K562 (cell line): ENCODE measurements at regions not wholly inside any gene's neighbourhood (a gene's known extent, or its start where the extent isn't known, plus 50 kb on each side); places are given as distances from the start of the nearest gene placed in this dataset.
A peak's percentile ranks its signal among the peaks of the same experiment; 100 is the strongest.

ENCODE experiments used
- ARID4B ChIP-seq: sonication (generic); formaldehyde crosslinking; IDR thresholded peaks from 2 replicates; pipeline ENCODE4 v1.8.0; 2022; ENCODE audit warnings: mild to moderate bottlenecking, missing genetic modification reagents
- CBX1 ChIP-seq: sonication (generic); IDR thresholded peaks from 2 replicates; pipeline ENCODE4 v1.6.1; 2016; ENCODE audit warnings: antibody characterized with exemption, low read depth, mild to moderate bottlenecking
- CGGBP1 ChIP-seq: fragments of 250-450 bp; sonication (Bioruptor Pico); IDR thresholded peaks from 2 replicates; pipeline ENCODE4 v1.9.0; 2021; ENCODE audit warnings: mild to moderate bottlenecking
- HDAC2 ChIP-seq: fragments of 450-650 bp; IDR thresholded peaks from 2 replicates; pipeline ENCODE4 v1.6.1; 2016; ENCODE audit warnings: mild to moderate bottlenecking
- MECOM ChIP-seq: fragments of 250-450 bp; sonication (Bioruptor Pico); IDR thresholded peaks from 2 replicates; pipeline ENCODE4 v1.8.0; 2022; ENCODE audit warnings: inconsistent platforms
- MTA2 ChIP-seq: fragments of 450-650 bp; IDR thresholded peaks from 2 replicates; pipeline ENCODE4 v1.6.1; 2016; ENCODE audit warnings: low read depth
- NFE2 ChIP-seq: IDR thresholded peaks from 2 replicates; pipeline ENCODE4 v1.6.1; 2014; ENCODE audit warnings: antibody characterized with exemption, low read depth
- PCBP2 ChIP-seq: fragments of 200-400 bp; formaldehyde crosslinking; IDR thresholded peaks from 2 replicates; pipeline ENCODE4 v1.6.1; 2018; ENCODE audit warnings: low read length, low read depth, mild to moderate bottlenecking, moderate library complexity; ENCODE audit not compliant: poor library complexity, severe bottlenecking
- PHB ChIP-seq: fragments of 250-450 bp; sonication (Bioruptor Pico); IDR thresholded peaks from 2 replicates; pipeline ENCODE4 v1.5.0; 2021
- PRPF4 ChIP-seq: fragments of 200-400 bp; formaldehyde crosslinking; IDR thresholded peaks from one replicate; pipeline ENCODE4 v1.6.1; 2017; ENCODE audit warnings: low read length, low read depth, mild to moderate bottlenecking; ENCODE audit not compliant: insufficient read depth, poor library complexity, severe bottlenecking
- RBFOX2 ChIP-seq: fragments of 200-400 bp; formaldehyde crosslinking; IDR thresholded peaks from 2 replicates; pipeline ENCODE4 v1.6.1; 2017; ENCODE audit warnings: low read depth, mild to moderate bottlenecking, low read length, moderate library complexity
- SETDB1 ChIP-seq: IDR thresholded peaks from one replicate; pipeline ENCODE4 v1.6.1; 2012; ENCODE audit warnings: low read length, control low read depth, inconsistent platforms
- SMAD4 ChIP-seq: fragments of 250-450 bp; sonication (Bioruptor Pico); conservative IDR thresholded peaks from 2 replicates; pipeline ENCODE4 v1.8.0; 2021; ENCODE audit warnings: inconsistent platforms, mild to moderate bottlenecking, moderate library complexity
- STAG1 ChIP-seq: sonication (generic); formaldehyde crosslinking; IDR thresholded peaks from 2 replicates; pipeline ENCODE4 v1.5.0; 2020; ENCODE audit warnings: missing genetic modification reagents, borderline replicate concordance
- TCF7 ChIP-seq: sonication (generic); IDR thresholded peaks from 2 replicates; pipeline ENCODE4 v1.6.1; 2016; ENCODE audit warnings: antibody characterized with exemption, borderline replicate concordance
- TRIM24 ChIP-seq, 2 experiments: fragments of 450-650 bp; IDR thresholded peaks; 2 replicates each; pipeline ENCODE4 v1.6.1; 2016
- TSHZ1 ChIP-seq: fragments of 250-450 bp; sonication (Bioruptor Pico); IDR thresholded peaks from 2 replicates; pipeline ENCODE4 v1.4.0; 2020; ENCODE audit warnings: mild to moderate bottlenecking, moderate library complexity
- ZNF212 ChIP-seq: fragments of 450-650 bp; formaldehyde crosslinking; IDR thresholded peaks from 2 replicates; pipeline ENCODE4 v1.4.0; 2020; ENCODE audit warnings: mild to moderate bottlenecking
- ZNF445 ChIP-seq: fragments of 250-450 bp; sonication (Bioruptor Pico); IDR thresholded peaks from 2 replicates; pipeline ENCODE4 v1.4.0; 2020; ENCODE audit warnings: low read depth, mild to moderate bottlenecking, moderate library complexity

GRCh38 chr16:85381738-85382592, 231.2 kb upstream of the GSE1 start (continued):
- TF ChIP-seq ARID4B (CRISPR knock-in tag) (no peak), TRIM24 (IDR thresholded peaks at IDR 0.05) (peak; percentile 98), ZNF445 (no peak), HDAC2 (peak; percentile 98), NFE2 (peak; percentile 70), RBFOX2 (peak; percentile 68), PHB (CRISPR knock-in tag) (0 out of 2 replicates have a peak, but pooled peaks have one; percentile 3), SETDB1 (no peak), PRPF4 (no peak), SMAD4 (peak; percentile 100), TCF7 (peak; percentile 85; the same call in 1 of the 2 replicates), ZNF212 (CRISPR knock-in tag) (no peak), STAG1 (CRISPR knock-in tag) (no peak), MTA2 (peak; percentile 98), CGGBP1 (no peak), TSHZ1 (CRISPR knock-in tag) (no peak), CBX1 (no peak; the same call in none of the 2 replicates), MECOM (CRISPR knock-in tag) (peak; percentile 96), PCBP2 (no peak)
